Kidney (tissue), 13 donors: ENCODE measurements at regions not wholly inside any gene's neighbourhood (a gene's known extent, or its start where the extent isn't known, plus 50 kb on each side); places are given as distances from the start of the nearest gene placed in this dataset.

Source experiments
- DNase-seq, 5 donors: peaks; one replicate each; pipeline ENCODE4 v3.0.0-alpha.2; 2013 to 2020
- FAIRE-seq: peaks from 2 replicates; lab custom pipeline; 2012; peaks lifted over from hg19 to GRCh38; lab: Jason Lieb, UNC
- H3K27ac ChIP-seq, 2 donors: one replicate each; pipeline ENCODE4 v1.7.0; 2013; ENCODE audit warnings: low read depth in 2 of 2, low read length in 2 of 2, inconsistent platforms in 1 of 2
- H3K27me3 ChIP-seq: one replicate; pipeline ENCODE4 v1.7.1; 2013; ENCODE audit warnings: low read length, inconsistent platforms; ENCODE audit not compliant: control insufficient read depth, insufficient read depth
- H3K36me3 ChIP-seq, 3 donors: one replicate each; pipeline versions ENCODE4 v1.7.0 to v1.7.1; 2013; ENCODE audit warnings: low read length in 3 of 3, control low read depth in 1 of 3, inconsistent platforms in 1 of 3; ENCODE audit not compliant: insufficient read depth in 3 of 3, control insufficient read depth in 2 of 3
- H3K4me1 ChIP-seq, 3 donors: one replicate each; pipeline versions ENCODE4 v1.7.0 to v1.7.1; 2013; ENCODE audit warnings: low read length in 3 of 3, inconsistent platforms in 1 of 3, low read depth in 1 of 3; ENCODE audit not compliant: control insufficient read depth in 2 of 3, insufficient read depth in 2 of 3
- H3K4me3 ChIP-seq, 3 donors: one replicate each; pipeline versions ENCODE4 v1.7.0 to v1.8.1; 2013; ENCODE audit warnings: low read length in 3 of 3, control low read depth in 1 of 3, inconsistent platforms in 1 of 3
- H3K9ac ChIP-seq, 3 donors: one replicate each; pipeline versions ENCODE4 v1.7.0 to v1.7.1; 2013; ENCODE audit warnings: low read length in 3 of 3, control low read depth in 1 of 3, inconsistent platforms in 1 of 3
- H3K9me3 ChIP-seq, 3 donors: one replicate each; pipeline versions ENCODE4 v1.7.0 to v1.7.1; 2013; ENCODE audit warnings: low read length in 3 of 3, control low read depth in 1 of 3, inconsistent platforms in 1 of 3; ENCODE audit not compliant: control insufficient read depth in 2 of 3, insufficient read depth in 1 of 3
- intact Hi-C: fragments of 100-400 bp; cut with DNase I; formaldehyde crosslinking; loops from one replicate; pipeline ENCODE4 v1.11.1; 2022
- TF ChIP-seq, protein P1 (sequence below): IDR thresholded peaks from 3 replicates; pipeline ENCODE4 v1.5.1; 2012; ENCODE audit warnings: mild to moderate bottlenecking, moderate library complexity, borderline replicate concordance; ENCODE audit not compliant: insufficient read depth; ENCODE audit errors: extremely low read depth
- donor health status: control.
- donor health status: control.
- donor health status: control.
- donor health status: control.
- donor health status: control.
- donor health status: DM: yes; HTN: yes; CAD: no.
- donor health status: Normal renal cell carcinoma (clear cell type).

- Histone ChIP-seq H3K27ac (no peak overlapping the region), H3K9me3 (no peaks in the 10 kb centered on the region), H3K4me1 (no peaks in the 10 kb centered on the region), H3K36me3 (no peaks in the 10 kb centered on the region), H3K4me3 (no peak overlapping the region), H3K9ac (no peak overlapping the region), H3K27me3 (no peaks in the 10 kb centered on the region)
- no peak for DNase-seq
- FAIRE-seq = no peak
- TF ChIP-seq, protein P1, sequence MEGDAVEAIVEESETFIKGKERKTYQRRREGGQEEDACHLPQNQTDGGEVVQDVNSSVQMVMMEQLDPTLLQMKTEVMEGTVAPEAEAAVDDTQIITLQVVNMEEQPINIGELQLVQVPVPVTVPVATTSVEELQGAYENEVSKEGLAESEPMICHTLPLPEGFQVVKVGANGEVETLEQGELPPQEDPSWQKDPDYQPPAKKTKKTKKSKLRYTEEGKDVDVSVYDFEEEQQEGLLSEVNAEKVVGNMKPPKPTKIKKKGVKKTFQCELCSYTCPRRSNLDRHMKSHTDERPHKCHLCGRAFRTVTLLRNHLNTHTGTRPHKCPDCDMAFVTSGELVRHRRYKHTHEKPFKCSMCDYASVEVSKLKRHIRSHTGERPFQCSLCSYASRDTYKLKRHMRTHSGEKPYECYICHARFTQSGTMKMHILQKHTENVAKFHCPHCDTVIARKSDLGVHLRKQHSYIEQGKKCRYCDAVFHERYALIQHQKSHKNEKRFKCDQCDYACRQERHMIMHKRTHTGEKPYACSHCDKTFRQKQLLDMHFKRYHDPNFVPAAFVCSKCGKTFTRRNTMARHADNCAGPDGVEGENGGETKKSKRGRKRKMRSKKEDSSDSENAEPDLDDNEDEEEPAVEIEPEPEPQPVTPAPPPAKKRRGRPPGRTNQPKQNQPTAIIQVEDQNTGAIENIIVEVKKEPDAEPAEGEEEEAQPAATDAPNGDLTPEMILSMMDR = no peak
- intact Hi-C loops = no loop called here
Measured at GRCh38 chr12:114779647-114780046, 95.7 kb upstream of the TBX3 start.

DNA sequence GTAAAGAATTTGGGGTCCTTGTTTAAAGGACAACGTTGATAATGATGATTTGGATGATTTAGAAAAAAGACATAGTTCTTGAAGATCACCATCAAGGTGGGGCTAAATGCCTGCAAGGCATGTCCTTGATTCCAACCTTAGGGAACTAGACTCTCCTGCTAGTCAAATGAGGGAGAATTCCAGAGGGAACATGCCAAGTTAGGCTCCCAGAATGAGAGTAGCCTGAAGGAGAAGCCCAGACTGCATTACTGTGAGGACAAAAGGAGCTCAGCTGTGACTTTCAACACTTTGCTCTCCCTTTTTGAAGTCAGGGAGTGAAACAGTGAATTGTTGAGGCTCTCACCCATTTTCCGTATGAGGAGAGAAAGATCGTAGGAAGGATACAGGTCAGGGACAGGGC, 95.2 kb upstream of the TBX3 start:
- DNase-seq (no peak), FAIRE-seq (no peak)
- Histone ChIP-seq H3K27me3 (no peaks in the 10 kb centered on the region), H3K36me3 (no peaks in the 10 kb centered on the region), H3K9me3 (no peaks in the 10 kb centered on the region), H3K4me3 (no peak overlapping the region), H3K27ac (no peak overlapping the region), H3K4me1 (no peaks in the 10 kb centered on the region), H3K9ac (no peak overlapping the region)
- TF ChIP-seq, protein P1 = no peak
- intact Hi-C loops = no loop called here

GRCh38 chr12:114776731-114777442, 92.9 kb upstream of the TBX3 start:
- H3K27me3 ChIP-seq = no peaks in the 10 kb centered on the region
- H3K27ac ChIP-seq = no peak overlapping the region
- intact Hi-C loops = no loop called here
- H3K36me3 ChIP-seq = no peaks in the 10 kb centered on the region
- no peaks in the 10 kb centered on the region for H3K9me3 ChIP-seq
- H3K9ac ChIP-seq = no peak overlapping the region
- no peaks in the 10 kb centered on the region for H3K4me1 ChIP-seq
- no peak for FAIRE-seq
- no peak for DNase-seq
- TF ChIP-seq, protein P1 = no peak
- no peak overlapping the region for H3K4me3 ChIP-seq

DNA sequence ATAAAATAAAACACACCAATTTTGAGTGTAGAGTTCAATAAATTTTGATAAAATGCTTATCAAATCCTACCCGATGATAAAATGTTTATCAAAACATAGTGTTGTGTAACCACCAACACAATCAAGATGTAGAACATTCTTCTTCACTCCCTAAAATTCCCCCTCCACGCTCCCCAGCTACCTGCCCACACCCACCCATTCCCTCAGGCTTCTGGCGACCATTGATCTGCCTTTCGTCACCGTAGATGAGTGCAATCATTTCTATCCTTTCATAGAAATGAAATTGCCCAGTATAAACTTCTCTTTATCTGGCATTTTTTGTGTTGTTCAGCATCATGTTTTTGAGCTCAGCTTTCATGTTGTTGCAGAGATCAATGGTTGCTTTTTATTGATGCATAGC, 90.7 kb upstream of the TBX3 start:
- FAIRE-seq = no peak

More for the DNA sequence above, 90.7 kb upstream of the TBX3 start:
- Histone ChIP-seq H3K9me3 (no peaks in the 10 kb centered on the region), H3K36me3 (no peaks in the 10 kb centered on the region), H3K27ac (no peak overlapping the region), H3K27me3 (no peaks in the 10 kb centered on the region), H3K4me1 (no peaks in the 10 kb centered on the region), H3K4me3 (no peak overlapping the region), H3K9ac (no peak overlapping the region)
- no peak for DNase-seq
- intact Hi-C loops = no loop called here
- TF ChIP-seq, protein P1 = no peak
